H9 (cell line): ENCODE measurements at regions not wholly inside any gene's neighbourhood (a gene's known extent, or its start where the extent isn't known, plus 50 kb on each side); places are given as distances from the start of the nearest gene placed in this dataset.

ENCODE experiments used
- DNase-seq: peaks from one replicate; pipeline ENCODE4 v3.0.0-alpha.2; 2017
- H2AFZ ChIP-seq: one replicate; pipeline ENCODE4 v1.6.1; 2013; ENCODE audit warnings: mild to moderate bottlenecking, low read length, control low read depth, moderate library complexity
- H2AK5ac ChIP-seq: 2 replicates; pipeline ENCODE4 v1.6.1; 2013; ENCODE audit warnings: low read length, control low read depth, mixed read lengths; ENCODE audit not compliant: insufficient read length
- H2BK120ac ChIP-seq: one replicate; pipeline ENCODE4 v1.6.1; 2013; ENCODE audit warnings: low read depth, mild to moderate bottlenecking, low read length, control low read depth, inconsistent platforms; ENCODE audit not compliant: poor library complexity, severe bottlenecking
- H2BK12ac ChIP-seq: 2 replicates; pipeline ENCODE4 v1.6.1; 2013; ENCODE audit warnings: low read length, control low read depth, mixed read lengths, low read depth; ENCODE audit not compliant: insufficient read length
- H2BK15ac ChIP-seq: 2 replicates; pipeline ENCODE4 v1.6.1; 2013; ENCODE audit warnings: low read depth, low read length, control low read depth
- H2BK20ac ChIP-seq: one replicate; pipeline ENCODE4 v1.6.1; 2013; ENCODE audit warnings: low read depth, mild to moderate bottlenecking, low read length, control low read depth, inconsistent platforms; ENCODE audit not compliant: poor library complexity, severe bottlenecking
- H2BK5ac ChIP-seq: 2 replicates; pipeline ENCODE4 v1.6.1; 2013; ENCODE audit warnings: low read length, control low read depth, mixed read lengths; ENCODE audit not compliant: insufficient read length
- H3K14ac ChIP-seq: 2 replicates; pipeline ENCODE4 v1.6.1; 2013; ENCODE audit warnings: low read length, control low read depth; ENCODE audit not compliant: insufficient read depth
- H3K18ac ChIP-seq: 2 replicates; pipeline ENCODE4 v1.6.1; 2013; ENCODE audit warnings: low read depth, mild to moderate bottlenecking, mixed read lengths, low read length, control low read depth; ENCODE audit not compliant: insufficient read length
- H3K23ac ChIP-seq: 2 replicates; pipeline ENCODE4 v1.6.1; 2013; ENCODE audit warnings: low read length, control low read depth, mixed read lengths, low read depth; ENCODE audit not compliant: insufficient read length
- H3K23me2 ChIP-seq: 2 replicates; pipeline ENCODE4 v1.6.1; 2013; ENCODE audit warnings: low read depth, mild to moderate bottlenecking, mixed read lengths, low read length, control low read depth; ENCODE audit not compliant: insufficient read length, poor library complexity, severe bottlenecking
- H3K27ac ChIP-seq: 2 replicates; pipeline ENCODE4 v1.5.1; 2013; ENCODE audit warnings: low read length, control low read depth, mixed read lengths, low read depth; ENCODE audit not compliant: insufficient read length
- H3K27me3 ChIP-seq: 2 replicates; pipeline ENCODE4 v1.6.1; 2013; ENCODE audit warnings: low read length, control low read depth, inconsistent platforms; ENCODE audit not compliant: insufficient read depth
- H3K4ac ChIP-seq: 2 replicates; pipeline ENCODE4 v1.6.1; 2013; ENCODE audit warnings: low read depth, mild to moderate bottlenecking, control low read depth, inconsistent platforms, low read length, moderate library complexity
- H3K4me1 ChIP-seq: 2 replicates; pipeline ENCODE4 v1.6.1; 2013; ENCODE audit warnings: low read length, control low read depth, inconsistent platforms; ENCODE audit not compliant: insufficient read depth
- H3K4me2 ChIP-seq: 2 replicates; pipeline ENCODE4 v1.6.1; 2013; ENCODE audit warnings: low read length, control low read depth, mixed read lengths; ENCODE audit not compliant: insufficient read length, insufficient read depth
- H3K56ac ChIP-seq: 2 replicates; pipeline ENCODE4 v1.6.1; 2013; ENCODE audit warnings: low read depth, mild to moderate bottlenecking, mixed read lengths, low read length, control low read depth; ENCODE audit not compliant: insufficient read length
- H3K79me1 ChIP-seq: 2 replicates; pipeline ENCODE4 v1.6.1; 2013; ENCODE audit warnings: low read depth, mild to moderate bottlenecking, moderate library complexity, low read length, control low read depth, inconsistent platforms; ENCODE audit not compliant: insufficient read depth, poor library complexity, severe bottlenecking
- H3K79me2 ChIP-seq: 2 replicates; pipeline ENCODE4 v1.6.1; 2013; ENCODE audit warnings: low read length, control low read depth, inconsistent platforms; ENCODE audit not compliant: insufficient read depth
- H3K9ac ChIP-seq: 2 replicates; pipeline ENCODE4 v1.6.1; 2013; ENCODE audit warnings: low read length, control low read depth, mixed read lengths; ENCODE audit not compliant: insufficient read length; ENCODE audit errors: extremely low read depth
- H3K9me3 ChIP-seq: one replicate; pipeline ENCODE4 v1.6.1; 2013; ENCODE audit warnings: low read depth, low read length, inconsistent platforms; ENCODE audit not compliant: control insufficient read depth
- H3T11ph ChIP-seq: one replicate; pipeline ENCODE4 v1.6.1; 2013; ENCODE audit warnings: mild to moderate bottlenecking, low read length, control low read depth, inconsistent platforms
- H4K20me1 ChIP-seq: one replicate; pipeline ENCODE4 v1.6.1; 2013; ENCODE audit not compliant: control insufficient read depth, insufficient read length, insufficient read depth
- H4K5ac ChIP-seq: 2 replicates; pipeline ENCODE4 v1.6.1; 2013; ENCODE audit warnings: low read depth, mild to moderate bottlenecking, mixed read lengths, low read length, control low read depth; ENCODE audit not compliant: insufficient read length
- H4K8ac ChIP-seq: replicated peaks from 2 replicates; pipeline ENCODE4 v1.6.1; 2013; ENCODE audit warnings: low read length, control low read depth, mixed read lengths, low read depth; ENCODE audit not compliant: insufficient read length
- H4K91ac ChIP-seq: 2 replicates; pipeline ENCODE4 v1.6.1; 2013; ENCODE audit warnings: low read depth, mild to moderate bottlenecking, moderate library complexity, mixed read lengths, low read length, control low read depth; ENCODE audit not compliant: insufficient read length
- H3K27ac Mint-ChIP-seq, 3 experiments: 2 replicates in 2 of 3; 3 replicates in 1 of 3; pipeline ENCODE4 v1.8.0; 2020 to 2021; ENCODE audit warnings: mixed read lengths in 3 of 3, mild to moderate bottlenecking in 1 of 3, moderate library complexity in 1 of 3
- H3K27me3 Mint-ChIP-seq: 2 replicates; pipeline ENCODE4 v1.8.0; 2021; ENCODE audit warnings: low read depth, mild to moderate bottlenecking, moderate library complexity, mixed read lengths
- H3K36me3 Mint-ChIP-seq, 3 experiments: 2 replicates in 2 of 3; 3 replicates in 1 of 3; pipeline ENCODE4 v1.8.0; 2020 to 2021; ENCODE audit warnings: low read depth in 3 of 3, mixed read lengths in 3 of 3; ENCODE audit not compliant: insufficient read depth in 1 of 3
- H3K4me1 Mint-ChIP-seq, 2 experiments: 2 replicates each; pipeline ENCODE4 v1.8.0; 2020; ENCODE audit warnings: mixed read lengths in 2 of 2
- H3K4me3 Mint-ChIP-seq, 2 experiments: 2 replicates in 1 of 2; 3 replicates in 1 of 2; pipeline ENCODE4 v1.8.0; 2020 to 2021; ENCODE audit warnings: mild to moderate bottlenecking in 2 of 2, mixed read lengths in 2 of 2, moderate library complexity in 1 of 2
- H3K9me3 Mint-ChIP-seq, 2 experiments: 2 replicates in 1 of 2; 3 replicates in 1 of 2; pipeline ENCODE4 v1.8.0; 2020; ENCODE audit warnings: mild to moderate bottlenecking in 2 of 2, mixed read lengths in 2 of 2, moderate library complexity in 1 of 2
- WGBS: extraction: QIAGEN DNeasy Blood & Tissue Kit; methylation state at CpG from one replicate; pipeline ENCODE4 v1.1.7; 2013; ENCODE audit warnings: missing lambda C conversion rate, low lambda C conversion rate, mixed read lengths; ENCODE audit not compliant: insufficient read length; ENCODE audit errors: extremely low coverage; 5-methylcytosine and 5-hydroxymethylcytosine counted together
- TF ChIP-seq, protein P1 (sequence below): fragments of 200-600 bp; sonication (generic); conservative IDR thresholded peaks from 3 replicates; pipeline ENCODE4 v1.8.0; 2021; ENCODE audit warnings: antibody characterized with exemption, mild to moderate bottlenecking

DNA sequence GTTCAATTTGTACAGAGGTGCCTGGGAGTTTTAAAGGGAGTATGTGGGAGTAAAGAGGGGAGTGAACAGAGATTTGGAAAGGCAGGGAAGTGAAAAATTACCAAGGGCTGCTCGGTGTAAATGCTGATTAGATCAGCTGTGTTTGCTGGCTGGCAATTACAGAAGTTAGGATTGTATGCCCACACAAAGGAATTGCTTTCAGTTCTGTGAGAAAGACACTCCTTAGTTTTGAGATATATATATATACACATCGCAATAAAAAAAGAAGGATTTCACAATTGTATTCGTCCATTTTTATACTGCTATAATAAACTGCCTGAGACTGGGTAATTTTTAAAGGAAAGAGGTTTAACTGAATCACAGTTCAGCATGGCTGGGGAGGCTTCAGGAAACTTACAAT, 196.3 kb downstream of the SLITRK5 start:
- no peak overlapping the region for H2AFZ ChIP-seq
- no peak overlapping the region for H2AK5ac ChIP-seq
- no peaks in the 10 kb centered on the region for H3K9me3 ChIP-seq
- no peaks in the 10 kb centered on the region for H3K79me2 ChIP-seq
- no peak overlapping the region for H3K27ac Mint-ChIP-seq
- no peak overlapping the region for H2BK120ac ChIP-seq
- H3K4me1 ChIP-seq: no peaks in the 10 kb centered on the region
- TF ChIP-seq, protein P1, sequence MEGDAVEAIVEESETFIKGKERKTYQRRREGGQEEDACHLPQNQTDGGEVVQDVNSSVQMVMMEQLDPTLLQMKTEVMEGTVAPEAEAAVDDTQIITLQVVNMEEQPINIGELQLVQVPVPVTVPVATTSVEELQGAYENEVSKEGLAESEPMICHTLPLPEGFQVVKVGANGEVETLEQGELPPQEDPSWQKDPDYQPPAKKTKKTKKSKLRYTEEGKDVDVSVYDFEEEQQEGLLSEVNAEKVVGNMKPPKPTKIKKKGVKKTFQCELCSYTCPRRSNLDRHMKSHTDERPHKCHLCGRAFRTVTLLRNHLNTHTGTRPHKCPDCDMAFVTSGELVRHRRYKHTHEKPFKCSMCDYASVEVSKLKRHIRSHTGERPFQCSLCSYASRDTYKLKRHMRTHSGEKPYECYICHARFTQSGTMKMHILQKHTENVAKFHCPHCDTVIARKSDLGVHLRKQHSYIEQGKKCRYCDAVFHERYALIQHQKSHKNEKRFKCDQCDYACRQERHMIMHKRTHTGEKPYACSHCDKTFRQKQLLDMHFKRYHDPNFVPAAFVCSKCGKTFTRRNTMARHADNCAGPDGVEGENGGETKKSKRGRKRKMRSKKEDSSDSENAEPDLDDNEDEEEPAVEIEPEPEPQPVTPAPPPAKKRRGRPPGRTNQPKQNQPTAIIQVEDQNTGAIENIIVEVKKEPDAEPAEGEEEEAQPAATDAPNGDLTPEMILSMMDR: no peak
- no peaks in the 10 kb centered on the region for H3K79me1 ChIP-seq
- no peak overlapping the region for H2BK5ac ChIP-seq
- no peak for DNase-seq
- H3K27ac ChIP-seq: no peak overlapping the region
- no peaks in the 10 kb centered on the region for H3K36me3 Mint-ChIP-seq
- H3K4me3 Mint-ChIP-seq: no peak overlapping the region
- no peak overlapping the region for H4K91ac ChIP-seq
- H2BK20ac ChIP-seq: no peak overlapping the region
- H4K20me1 ChIP-seq: no peaks in the 10 kb centered on the region
- no peak overlapping the region for H3K4me2 ChIP-seq
- H3K9ac ChIP-seq: no peak overlapping the region
- no peak overlapping the region for H3K14ac ChIP-seq
- no peak overlapping the region for H4K8ac ChIP-seq
- H2BK15ac ChIP-seq: no peak overlapping the region
- H3K27me3 Mint-ChIP-seq: no peaks in the 10 kb centered on the region
- H4K5ac ChIP-seq: no peak overlapping the region
- no peaks in the 10 kb centered on the region for H3K9me3 Mint-ChIP-seq
- H2BK12ac ChIP-seq: no peak overlapping the region
- H3K4me1 Mint-ChIP-seq: no peaks in the 10 kb centered on the region
- no peak overlapping the region for H3K56ac ChIP-seq
- H3T11ph ChIP-seq: no peak overlapping the region
- H3K23me2 ChIP-seq: no peaks in the 10 kb centered on the region
- H3K18ac ChIP-seq: no peak overlapping the region
- no CpG with 5 or more reads among the region's 3 CpGs for WGBS
- H3K4ac ChIP-seq: no peak overlapping the region
- no peaks in the 10 kb centered on the region for H3K27me3 ChIP-seq
- no peak overlapping the region for H3K23ac ChIP-seq
